Gastroesophageal sphincter (tissue), 3 donors: ENCODE measurements at regions not wholly inside any gene's neighbourhood (a gene's known extent, or its start where the extent isn't known, plus 50 kb on each side); places are given as distances from the start of the nearest gene placed in this dataset.

Experiments used
- EP300 ChIP-seq: sonication (generic); formaldehyde crosslinking; IDR thresholded peaks from one replicate; pipeline ENCODE4 v1.6.1; 2017; ENCODE audit warnings: antibody characterized with exemption, mild to moderate bottlenecking
- POLR2AphosphoS5 ChIP-seq: sonication (generic); formaldehyde crosslinking; IDR thresholded peaks from one replicate; pipeline ENCODE4 v1.6.1; 2017; ENCODE audit warnings: antibody characterized with exemption
- TF ChIP-seq, protein P1 (sequence below), 4 experiments: fragments of 200-600 bp in 2 of 4; fragments of 450-650 bp in 2 of 4; sonication (generic) in 1 of 4; IDR thresholded peaks; one replicate each; pipeline ENCODE4 v1.5.1; 2017 to 2019; ENCODE audit warnings: antibody characterized with exemption in 4 of 4, mild to moderate bottlenecking in 2 of 4, moderate library complexity in 2 of 4

DNA sequence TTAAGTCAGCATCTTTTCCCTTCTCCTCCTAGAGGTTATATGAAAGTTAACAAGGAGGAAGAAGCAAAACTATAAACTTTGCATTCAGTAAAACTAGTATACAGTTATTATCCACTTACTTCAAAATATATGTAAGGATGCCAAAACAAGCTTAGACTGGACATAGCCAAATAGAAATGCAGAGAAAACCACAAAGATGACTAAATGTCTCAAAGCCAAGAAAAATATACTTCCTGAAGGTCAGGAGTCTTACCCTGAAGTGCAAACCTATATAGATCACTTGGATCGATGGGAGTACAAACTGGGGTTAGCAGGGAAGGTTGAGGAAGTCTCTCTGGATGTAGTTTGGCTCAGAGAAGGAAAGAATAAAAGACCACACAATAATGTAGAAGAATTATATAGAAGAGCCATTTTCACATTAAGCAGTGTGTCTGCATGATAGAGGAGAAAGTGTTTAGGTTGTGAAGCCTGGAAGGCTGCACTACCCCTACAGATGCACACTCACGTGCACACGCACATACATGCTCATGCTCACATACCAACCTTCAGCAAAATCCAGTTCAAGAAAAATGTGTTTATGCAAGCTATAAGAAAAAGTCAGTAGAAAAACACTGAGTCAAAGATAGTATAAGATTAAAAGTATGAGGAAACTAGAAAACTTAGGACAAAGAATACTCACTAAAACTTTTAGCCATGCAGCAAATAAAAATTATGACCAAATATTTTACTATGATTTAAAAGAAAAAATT lies 112.1 kb upstream of the RXFP2 start:
- TF ChIP-seq POLR2AphosphoS5 (no peak), EP300 (no peak)
- TF ChIP-seq, protein P1, sequence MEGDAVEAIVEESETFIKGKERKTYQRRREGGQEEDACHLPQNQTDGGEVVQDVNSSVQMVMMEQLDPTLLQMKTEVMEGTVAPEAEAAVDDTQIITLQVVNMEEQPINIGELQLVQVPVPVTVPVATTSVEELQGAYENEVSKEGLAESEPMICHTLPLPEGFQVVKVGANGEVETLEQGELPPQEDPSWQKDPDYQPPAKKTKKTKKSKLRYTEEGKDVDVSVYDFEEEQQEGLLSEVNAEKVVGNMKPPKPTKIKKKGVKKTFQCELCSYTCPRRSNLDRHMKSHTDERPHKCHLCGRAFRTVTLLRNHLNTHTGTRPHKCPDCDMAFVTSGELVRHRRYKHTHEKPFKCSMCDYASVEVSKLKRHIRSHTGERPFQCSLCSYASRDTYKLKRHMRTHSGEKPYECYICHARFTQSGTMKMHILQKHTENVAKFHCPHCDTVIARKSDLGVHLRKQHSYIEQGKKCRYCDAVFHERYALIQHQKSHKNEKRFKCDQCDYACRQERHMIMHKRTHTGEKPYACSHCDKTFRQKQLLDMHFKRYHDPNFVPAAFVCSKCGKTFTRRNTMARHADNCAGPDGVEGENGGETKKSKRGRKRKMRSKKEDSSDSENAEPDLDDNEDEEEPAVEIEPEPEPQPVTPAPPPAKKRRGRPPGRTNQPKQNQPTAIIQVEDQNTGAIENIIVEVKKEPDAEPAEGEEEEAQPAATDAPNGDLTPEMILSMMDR (IDR thresholded peaks at IDR 0.05): no peak
